HepG2 (cell line): ENCODE measurements at regions not wholly inside any gene's neighbourhood (a gene's known extent, or its start where the extent isn't known, plus 50 kb on each side); places are given as distances from the start of the nearest gene placed in this dataset.

Source experiments
- ATAC-seq: fragments of 200-7000 bp; cut with Tn5 transposase; 3 replicates; pipeline ENCODE4 v1.9.1; 2020; ENCODE audit warnings: mild to moderate bottlenecking, moderate library complexity
- BruUV-seq: library from RNA; stranded (reverse); fragments of 400-500 nt; replicated peaks from 2 replicates; lab custom pipeline; 2021; lab: Mats Ljungman, UMichigan
- CTCF ChIA-PET: fragments of 300-600 bp; formaldehyde crosslinking; extraction: SDS; loops from one replicate; lab custom pipeline; 2021; ENCODE audit warnings: low total read pairs, inconsistent platforms, low intra/inter-chr PET ratio; lab: Yijun Ruan, JAX
- POLR2A ChIA-PET: fragments of 350-600 bp; sonication (Branson Sonifier 250); formaldehyde crosslinking; loops from one replicate; lab custom pipeline; 2020; ENCODE audit warnings: antibody characterized with exemption, inconsistent platforms; lab: Yijun Ruan, JAX
- DNase-seq: peaks from one replicate; pipeline ENCODE4 v3.0.0-alpha.2; 2015; ENCODE audit warnings: low spot score
- FAIRE-seq: peaks from 3 replicates; lab custom pipeline; 2011; peaks lifted over from hg19 to GRCh38; lab: Jason Lieb, UNC
- H2AFZ ChIP-seq: one replicate; pipeline ENCODE4 v1.6.1; 2011; ENCODE audit warnings: low read length, inconsistent platforms
- H3K27ac ChIP-seq: fragments of 300-600 bp; 3 replicates; pipeline ENCODE4 v1.8.0; 2011; ENCODE audit warnings: mixed run types, mild to moderate bottlenecking, mixed read lengths, low read length, inconsistent platforms; ENCODE audit not compliant: insufficient read depth; ENCODE audit errors: extremely low read length
- H3K27me3 ChIP-seq, 2 experiments: fragments of 200-600 bp in 1 of 2; 2 replicates in 1 of 2; 3 replicates in 1 of 2; pipeline versions ENCODE4 v1.6.0 to v1.8.0; 2011; ENCODE audit warnings: low read length in 2 of 2, mild to moderate bottlenecking in 2 of 2, moderate library complexity in 2 of 2, inconsistent platforms in 1 of 2; ENCODE audit not compliant: insufficient read depth in 2 of 2, control insufficient read depth in 1 of 2
- H3K36me3 ChIP-seq, 2 experiments: fragments of 200-600 bp in 1 of 2; replicated peaks in 1 of 2; 2 replicates in 1 of 2; 3 replicates in 1 of 2; pipeline versions ENCODE4 v1.5.1 to v1.8.0; 2011; ENCODE audit warnings: low read length in 2 of 2, inconsistent platforms in 1 of 2; ENCODE audit not compliant: insufficient read depth in 2 of 2, control insufficient read depth in 1 of 2
- H3K4me1 ChIP-seq: 2 replicates; pipeline ENCODE4 v1.5.1; 2012; ENCODE audit warnings: low read length, inconsistent platforms; ENCODE audit not compliant: insufficient read depth
- H3K4me2 ChIP-seq: 2 replicates; pipeline ENCODE4 v1.6.0; 2011; ENCODE audit warnings: low read depth, low read length, inconsistent platforms
- H3K4me3 ChIP-seq, 3 experiments: fragments of 200-600 bp in 1 of 3; sonication (generic), shearing (Covaris generic) in 1 of 3; replicated peaks in 1 of 3; 2 replicates each; pipeline ENCODE4 v1.5.1; 2011 to 2016; ENCODE audit warnings: low read length in 3 of 3, inconsistent platforms in 2 of 3, low read depth in 2 of 3, mild to moderate bottlenecking in 2 of 3, control low read depth in 1 of 3, mixed read lengths in 1 of 3; ENCODE audit not compliant: insufficient read depth in 1 of 3
- H3K79me2 ChIP-seq: one replicate; pipeline ENCODE4 v1.6.1; 2011; ENCODE audit warnings: low read length, inconsistent platforms; ENCODE audit not compliant: insufficient read depth
- H3K9ac ChIP-seq: 2 replicates; pipeline ENCODE4 v1.6.0; 2011; ENCODE audit warnings: mild to moderate bottlenecking, low read depth, low read length, inconsistent platforms; ENCODE audit not compliant: insufficient read depth
- H3K9me3 ChIP-seq: 2 replicates; pipeline ENCODE4 v1.5.1; 2012; ENCODE audit warnings: mild to moderate bottlenecking, low read length
- H4K20me1 ChIP-seq: 2 replicates; pipeline ENCODE4 v1.6.0; 2011; ENCODE audit warnings: inconsistent platforms, mild to moderate bottlenecking, low read length, moderate library complexity; ENCODE audit not compliant: insufficient read depth
- ATM ChIP-seq: fragments of 450-650 bp; IDR thresholded peaks from 2 replicates; pipeline ENCODE4 v1.7.1; 2017; ENCODE audit warnings: mild to moderate bottlenecking, borderline replicate concordance
- CENPX ChIP-seq: sonication (generic); formaldehyde crosslinking; IDR thresholded peaks from 2 replicates; pipeline ENCODE4 v1.9.0; 2021; ENCODE audit warnings: mild to moderate bottlenecking, missing genetic modification reagents, moderate library complexity
- EED ChIP-seq: sonication (generic); formaldehyde crosslinking; IDR thresholded peaks from 2 replicates; pipeline ENCODE4 v1.5.0; 2020; ENCODE audit warnings: mild to moderate bottlenecking, missing genetic modification reagents
- GTF3A ChIP-seq: sonication (generic); formaldehyde crosslinking; conservative IDR thresholded peaks from 2 replicates; pipeline ENCODE4 v1.4.0; 2020; ENCODE audit warnings: mild to moderate bottlenecking, missing genetic modification reagents
- HOXA3 ChIP-seq: sonication (generic); formaldehyde crosslinking; IDR thresholded peaks from 2 replicates; pipeline ENCODE4 v1.5.0; 2020; ENCODE audit warnings: missing genetic modification reagents
- MAFG ChIP-seq: sonication (generic); formaldehyde crosslinking; IDR thresholded peaks from 2 replicates; pipeline ENCODE4 v1.5.1; 2020; ENCODE audit warnings: mild to moderate bottlenecking, missing genetic modification reagents
- SOX5 ChIP-seq: IDR thresholded peaks from 2 replicates; pipeline ENCODE4 v1.6.1; 2016; ENCODE audit warnings: borderline replicate concordance
- TEAD3 ChIP-seq: optimal IDR thresholded peaks from 2 replicates; pipeline ENCODE3; 2016; ENCODE audit warnings: borderline replicate concordance
- USF2 ChIP-seq, 2 experiments: sonication (generic) in 1 of 2; formaldehyde crosslinking in 1 of 2; IDR thresholded peaks; 2 replicates each; pipeline versions ENCODE4 v1.5.1 to v1.6.1; 2011 to 2020; ENCODE audit warnings: borderline replicate concordance in 1 of 2, low read depth in 1 of 2, low read length in 1 of 2, mild to moderate bottlenecking in 1 of 2, missing genetic modification reagents in 1 of 2, moderate library complexity in 1 of 2
- ZFX ChIP-seq: sonication (generic); formaldehyde crosslinking; IDR thresholded peaks from 2 replicates; pipeline ENCODE4 v1.4.0; 2020; ENCODE audit warnings: mild to moderate bottlenecking, low read depth, missing genetic modification reagents, moderate library complexity
- ZGPAT ChIP-seq: IDR thresholded peaks from 2 replicates; pipeline ENCODE4 v1.6.1; 2016; ENCODE audit warnings: mild to moderate bottlenecking
- ZIK1 ChIP-seq: sonication (generic); formaldehyde crosslinking; IDR thresholded peaks from 2 replicates; pipeline ENCODE4 v1.5.0; 2020; ENCODE audit warnings: mild to moderate bottlenecking, low read depth, missing genetic modification reagents, borderline replicate concordance
- ZNF224 ChIP-seq: sonication (generic); formaldehyde crosslinking; IDR thresholded peaks from 2 replicates; pipeline ENCODE4 v1.5.0; 2020; ENCODE audit warnings: mild to moderate bottlenecking, missing genetic modification reagents
- ZNF234 ChIP-seq: sonication (generic); formaldehyde crosslinking; conservative IDR thresholded peaks from 2 replicates; pipeline ENCODE4 v1.5.1; 2020; ENCODE audit warnings: mild to moderate bottlenecking, missing genetic modification reagents
- ZNF367 ChIP-seq: sonication (generic); formaldehyde crosslinking; IDR thresholded peaks from 2 replicates; pipeline ENCODE4 v1.4.0; 2020; ENCODE audit warnings: missing genetic modification reagents, borderline replicate concordance
- ZNF501 ChIP-seq: sonication (generic); formaldehyde crosslinking; IDR thresholded peaks from 2 replicates; pipeline ENCODE4 v1.5.1; 2020; ENCODE audit warnings: mild to moderate bottlenecking, moderate library complexity, missing genetic modification reagents
- ZNF782 ChIP-seq: sonication (generic); formaldehyde crosslinking; IDR thresholded peaks from 2 replicates; pipeline ENCODE4 v1.4.0; 2020; ENCODE audit warnings: missing genetic modification reagents, mild to moderate bottlenecking, borderline replicate concordance
- whole genome bisulfite sequencing: methylation state at CpG from one replicate; pipeline ENCODE4 v1.1.6; 2017; ENCODE audit warnings: low lambda C conversion rate; 5-methylcytosine and 5-hydroxymethylcytosine counted together
- in situ Hi-C: cut with HindIII; loops from 2 replicates; pipeline ENCODE4 v1.10.0; 2017; ENCODE audit warnings: low pct_unique_long_range_greater_than_20kb; ENCODE audit not compliant: extremely low pct_ligation_motif_present
- intact Hi-C: fragments of 100-400 bp; cut with micrococcal nuclease; formaldehyde crosslinking; loops from one replicate; pipeline ENCODE4 v1.10.0; 2022; ENCODE audit not compliant: unreplicated experiment

GRCh38 chr2:144132357-144132756 is 387.6 kb downstream of the ZEB2 start:
- CTCF ChIA-PET, result no interaction called here
- H3K79me2 ChIP-seq, result no peaks in the 10 kb centered on the region
- H3K27ac ChIP-seq, result no peak overlapping the region
- H3K36me3 ChIP-seq, result no peaks in the 10 kb centered on the region
- TF ChIP-seq USF2 (IDR thresholded peaks at IDR 0.05; ENCODE audit: low read depth, low read length), result peak; percentile 36
- no peak for TF ChIP-seq USF2 (CRISPR knock-in tag; IDR thresholded peaks at IDR 0.05; ENCODE audit: borderline replicate concordance)
- no peak for TF ChIP-seq EED
- TF ChIP-seq TEAD3, result no peak
- no peak for TF ChIP-seq ZNF782 (CRISPR knock-in tag)
- TF ChIP-seq ZNF224 (CRISPR knock-in tag), result no peak
- no peak for TF ChIP-seq CENPX (CRISPR knock-in tag)
- DNase-seq, result no peak
- H3K9me3 ChIP-seq, result no peaks in the 10 kb centered on the region
- no peaks in the 10 kb centered on the region for H3K27me3 ChIP-seq
- no peaks in the 10 kb centered on the region for H4K20me1 ChIP-seq
- no peak overlapping the region for H3K4me2 ChIP-seq
- no TSS peak for BruUV-seq
- H2AFZ ChIP-seq, result no peak overlapping the region
- no peak for ATAC-seq
- 73% methylated on average over 2 of the region's 2 CpGs for WGBS
- in situ Hi-C loops (no loop called here), intact Hi-C loops (no loop called here)
- no peak for FAIRE-seq
- POLR2A ChIA-PET, result no interaction called here
- peaks cover under 1% of the 10 kb centered on the region for H3K4me1 ChIP-seq
- no peak overlapping the region for H3K9ac ChIP-seq
- no peak overlapping the region for H3K4me3 ChIP-seq

GRCh38 chr2:144131042-144131441 is 388.9 kb downstream of the ZEB2 start:
- ATAC-seq (no peak), FAIRE-seq (no peak), DNase-seq (no peak)
- Histone ChIP-seq H3K36me3 (no peaks in the 10 kb centered on the region), H3K79me2 (no peaks in the 10 kb centered on the region), H3K4me1 (no peaks in the 10 kb centered on the region), H2AFZ (no peak overlapping the region), H3K4me3 (no peak overlapping the region), H4K20me1 (no peaks in the 10 kb centered on the region), H3K9me3 (no peaks in the 10 kb centered on the region), H3K27ac (no peak overlapping the region), H3K9ac (no peak overlapping the region), H3K4me2 (no peak overlapping the region), H3K27me3 (no peaks in the 10 kb centered on the region)
- BruUV-seq, result no TSS peak
- intact Hi-C loops (no loop called here), in situ Hi-C loops (no loop called here)
- POLR2A ChIA-PET, result no interaction called here
- CTCF ChIA-PET, result no interaction called here
- 42% methylated on average over 5 of the region's 5 CpGs for WGBS
- TF ChIP-seq ZFX (CRISPR knock-in tag), result no peak
- TF ChIP-seq ZNF501 (CRISPR knock-in tag), result no peak
- no peak for TF ChIP-seq ZNF367 (CRISPR knock-in tag)
- no peak for TF ChIP-seq GTF3A
- no peak for TF ChIP-seq HOXA3 (CRISPR knock-in tag)
- no peak for TF ChIP-seq MAFG (CRISPR knock-in tag)
- no peak for TF ChIP-seq ZGPAT (CRISPR knock-in tag)
- no peak for TF ChIP-seq ZNF234
- no peak for TF ChIP-seq SOX5 (CRISPR knock-in tag)
- TF ChIP-seq ATM, result no peak
- TF ChIP-seq ZIK1, result no peak
